GM20431 (cell line): ENCODE measurements at regions not wholly inside any gene's neighbourhood (a gene's known extent, or its start where the extent isn't known, plus 50 kb on each side); places are given as distances from the start of the nearest gene placed in this dataset.

Experiments
- in situ Hi-C: fragments of 300-500 bp; cut with MseI, MboI; formaldehyde crosslinking; loops from one replicate; pipeline ENCODE4 v1.15.0; 2020; ENCODE audit warnings: low sequenced_read_pairs; ENCODE audit not compliant: unreplicated experiment

GRCh38 chr1:244187310-244187709 lies 136.2 kb downstream of the ZBTB18 start:
- in situ Hi-C loops = no loop called here

GRCh38 chr1:244191581-244191980 lies 140.5 kb downstream of the ZBTB18 start:
- in situ Hi-C loops = no loop called here

- in situ Hi-C loops = no loop called here
These were observed 141.2 kb downstream of the ZBTB18 start for GRCh38 chr1:244192325-244192724.

- in situ Hi-C loops = no loop called here
These were observed 145.6 kb downstream of the ZBTB18 start for GRCh38 chr1:244196571-244197285.

GRCh38 chr1:244197851-244198375 lies 146.8 kb downstream of the ZBTB18 start:
- in situ Hi-C loops = no loop called here

- in situ Hi-C loops = no loop called here
These were observed 148.8 kb downstream of the ZBTB18 start for GRCh38 chr1:244199902-244200301.

- in situ Hi-C loops = no loop called here
These were observed 149.5 kb downstream of the ZBTB18 start for GRCh38 chr1:244200596-244200995.

GRCh38 chr1:244201750-244202149 lies 150.7 kb downstream of the ZBTB18 start:
- in situ Hi-C loops = no loop called here

- in situ Hi-C loops = no loop called here
These were observed 152.9 kb downstream of the ZBTB18 start for GRCh38 chr1:244204004-244204403.

GRCh38 chr1:244205171-244205570 lies 154.1 kb downstream of the ZBTB18 start:
- in situ Hi-C loops = no loop called here

- in situ Hi-C loops = no loop called here
These were observed 154.8 kb downstream of the ZBTB18 start for GRCh38 chr1:244205906-244206305.

- in situ Hi-C loops = no loop called here
These were observed 156.2 kb downstream of the ZBTB18 start for GRCh38 chr1:244207042-244207934.

GRCh38 chr1:244207935-244208244 lies 156.8 kb downstream of the ZBTB18 start:
- in situ Hi-C loops = no loop called here

GRCh38 chr1:244209955-244210354 lies 158.9 kb downstream of the ZBTB18 start:
- in situ Hi-C loops = no loop called here

- in situ Hi-C loops = no loop called here
These were observed 159.9 kb downstream of the ZBTB18 start for GRCh38 chr1:244210884-244211558.

GRCh38 chr1:244211559-244211944 lies 160.5 kb downstream of the ZBTB18 start:
- in situ Hi-C loops = no loop called here

GRCh38 chr1:244212219-244212618 lies 161.1 kb downstream of the ZBTB18 start:
- in situ Hi-C loops = no loop called here

- in situ Hi-C loops = no loop called here
These were observed 161.9 kb downstream of the ZBTB18 start for GRCh38 chr1:244212797-244213475.

GRCh38 chr1:244214009-244214967 lies 163.2 kb downstream of the ZBTB18 start:
- in situ Hi-C loops = no loop called here
